K562 (cell line): ENCODE measurements at regions not wholly inside any gene's neighbourhood (a gene's known extent, or its start where the extent isn't known, plus 50 kb on each side); places are given as distances from the start of the nearest gene placed in this dataset.

Experiments
- CEBPB ChIP-seq: fragments of 450-650 bp; IDR thresholded peaks from 2 replicates; pipeline ENCODE4 v1.6.1; 2016; ENCODE audit warnings: missing genetic modification characterization, missing compliant biosample characterization
- ZNF121 ChIP-seq: sonication (generic); formaldehyde crosslinking; conservative IDR thresholded peaks from 2 replicates; pipeline ENCODE4 v1.8.0; 2022; ENCODE audit warnings: missing genetic modification reagents

DNA sequence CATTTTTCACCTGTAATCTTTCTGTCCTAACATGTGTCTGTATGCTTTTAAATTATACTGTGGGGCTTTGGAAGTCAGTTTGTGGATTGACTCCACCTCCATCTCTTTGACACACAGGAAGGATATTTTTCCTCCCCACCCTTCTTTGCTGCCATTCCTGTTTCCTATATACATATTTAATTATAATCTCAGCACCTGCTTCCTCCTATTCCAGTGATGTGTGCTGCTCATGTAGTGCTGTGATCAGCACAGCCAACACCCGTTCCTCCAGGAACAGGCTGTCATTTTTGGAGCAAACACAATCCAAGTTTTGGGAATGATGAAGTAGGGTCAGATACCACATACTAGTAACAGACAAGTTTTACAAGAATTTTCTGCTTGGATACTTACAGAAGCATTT is 135.0 kb upstream of the PRPS1L1 start:
- no peak for TF ChIP-seq ZNF121 (CRISPR knock-in tag)
- TF ChIP-seq CEBPB (tag) = no peak
